Lower leg skin (tissue), 4 donors: ENCODE measurements at regions not wholly inside any gene's neighbourhood (a gene's known extent, or its start where the extent isn't known, plus 50 kb on each side); places are given as distances from the start of the nearest gene placed in this dataset.

Experiments
- DNase-seq, 2 donors: peaks; one replicate each; pipeline ENCODE4 v3.0.0-alpha.2; 2019; ENCODE audit warnings: low spot score in 2 of 2
- H3K4me3 ChIP-seq: fragments of 200-600 bp; sonication (generic); 2 replicates; pipeline ENCODE4 v1.5.1; 2017; ENCODE audit warnings: mild to moderate bottlenecking, low read depth; ENCODE audit not compliant: poor library complexity, severe bottlenecking
- POLR2A ChIP-seq, 2 donors: fragments of 450-650 bp; IDR thresholded peaks; one replicate each; pipeline ENCODE4 v1.6.1; 2016 to 2017; ENCODE audit warnings: antibody characterized with exemption in 2 of 2, mild to moderate bottlenecking in 1 of 2, moderate library complexity in 1 of 2
- WGBS, 2 donors: methylation state at CpG; one replicate each; pipeline ENCODE4 v1.1.5; 2018; 5-methylcytosine and 5-hydroxymethylcytosine counted together
- intact Hi-C: fragments of 100-400 bp; cut with DNase I; formaldehyde crosslinking; loops from one replicate; pipeline ENCODE4 v1.15.0; 2023; ENCODE audit warnings: low total_unique reads
- microRNA-seq, 2 donors: library from miRNA; unstranded; fragments of <30 nt; microRNA quantifications; one replicate each; pipeline ENCODE4, GENCODE V29; 2016; ENCODE audit warnings: borderline replicate concordance in 2 of 2, borderline number of aligned reads in 1 of 2
- TF ChIP-seq, protein P1 (sequence below), 3 donors: fragments of 450-650 bp; IDR thresholded peaks; one replicate each; pipeline ENCODE4 v1.5.1; 2016; ENCODE audit warnings: antibody characterized with exemption in 3 of 3, mild to moderate bottlenecking in 3 of 3, moderate library complexity in 2 of 3

DNA sequence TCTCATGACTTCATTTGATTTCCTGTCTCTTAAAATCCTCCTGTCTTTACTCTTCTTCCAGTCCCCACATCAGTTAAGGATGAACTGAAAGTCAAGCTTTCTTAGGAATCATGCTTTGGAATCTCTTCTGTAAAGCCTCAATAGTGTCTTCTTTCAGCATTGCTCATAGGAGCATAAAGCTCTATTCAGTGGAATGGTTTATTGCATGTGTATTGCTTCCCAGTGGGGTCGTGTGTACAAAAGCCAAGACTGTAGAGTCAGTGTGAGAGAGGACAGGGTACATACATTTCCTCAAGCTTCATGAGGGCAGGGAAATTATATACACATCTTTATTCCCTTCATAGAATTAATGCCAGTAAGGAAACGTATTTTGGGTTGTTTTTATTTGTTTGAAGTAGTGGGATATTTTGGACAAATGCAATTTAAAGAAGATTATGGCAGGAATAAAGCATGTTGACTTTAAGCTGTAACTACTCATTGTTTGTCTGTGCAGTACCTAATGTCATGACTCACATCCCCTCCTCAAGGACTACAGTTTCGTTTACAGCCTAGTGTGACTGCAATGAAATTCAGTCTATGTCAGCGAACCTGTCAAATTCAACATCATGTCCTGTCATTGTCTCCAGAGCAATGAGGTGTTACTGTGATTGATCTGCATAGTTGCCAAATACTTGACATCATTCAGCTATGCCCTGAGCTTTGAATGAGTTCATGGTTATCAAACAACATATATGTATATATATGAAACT lies 2164.2 kb downstream of the NCAM2 start:
- 48 to 50% methylated on average over 4 of the region's 4 CpGs for WGBS, 2 donors
- intact Hi-C loops, result no loop called here
- TF ChIP-seq, protein P1, sequence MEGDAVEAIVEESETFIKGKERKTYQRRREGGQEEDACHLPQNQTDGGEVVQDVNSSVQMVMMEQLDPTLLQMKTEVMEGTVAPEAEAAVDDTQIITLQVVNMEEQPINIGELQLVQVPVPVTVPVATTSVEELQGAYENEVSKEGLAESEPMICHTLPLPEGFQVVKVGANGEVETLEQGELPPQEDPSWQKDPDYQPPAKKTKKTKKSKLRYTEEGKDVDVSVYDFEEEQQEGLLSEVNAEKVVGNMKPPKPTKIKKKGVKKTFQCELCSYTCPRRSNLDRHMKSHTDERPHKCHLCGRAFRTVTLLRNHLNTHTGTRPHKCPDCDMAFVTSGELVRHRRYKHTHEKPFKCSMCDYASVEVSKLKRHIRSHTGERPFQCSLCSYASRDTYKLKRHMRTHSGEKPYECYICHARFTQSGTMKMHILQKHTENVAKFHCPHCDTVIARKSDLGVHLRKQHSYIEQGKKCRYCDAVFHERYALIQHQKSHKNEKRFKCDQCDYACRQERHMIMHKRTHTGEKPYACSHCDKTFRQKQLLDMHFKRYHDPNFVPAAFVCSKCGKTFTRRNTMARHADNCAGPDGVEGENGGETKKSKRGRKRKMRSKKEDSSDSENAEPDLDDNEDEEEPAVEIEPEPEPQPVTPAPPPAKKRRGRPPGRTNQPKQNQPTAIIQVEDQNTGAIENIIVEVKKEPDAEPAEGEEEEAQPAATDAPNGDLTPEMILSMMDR (IDR thresholded peaks at IDR 0.05), result no peak
- no peak for TF ChIP-seq POLR2A (IDR thresholded peaks at IDR 0.05)
- no peak for DNase-seq
- no peak overlapping the region for H3K4me3 ChIP-seq

Small RNA genes in the stretch of these regions (microRNA-seq; reads per million reads assigned to microRNA genes)
- 0 reads per million in 2 donors for gene MIR6130
